ENCODE measurements at regions not wholly inside any gene's neighbourhood (a gene's known extent, or its start where the extent isn't known, plus 50 kb on each side); places are given as distances from the start of the nearest gene placed in this dataset.

GRCh38 chr2:103773884-103774283, 1012.1 kb downstream of the TMEM182 start:
- no peaks in the 10 kb centered on the region for H3K27me3 Mint-ChIP-seq (ENCODE audit: low read depth in 2 of 2)
- H3K9me3 Mint-ChIP-seq, result peaks cover 7 to 18% of the 10 kb centered on the region in 2 donors
- H3K36me3 Mint-ChIP-seq, result no peaks in the 10 kb centered on the region
- no peak for ATAC-seq
- H3K27ac ChIP-seq (ENCODE audit: low read length), result no peak overlapping the region
- no peak overlapping the region for H3K4me3 Mint-ChIP-seq
- no peak for TF ChIP-seq CTCF (IDR thresholded peaks at IDR 0.05)
- no peaks in the 10 kb centered on the region for H3K4me1 ChIP-seq (ENCODE audit: control insufficient read depth, insufficient read depth, low read length)
- no peaks in the 10 kb centered on the region for H3K4me1 Mint-ChIP-seq
- H3K9me3 ChIP-seq (ENCODE audit: control insufficient read depth, insufficient read depth, low read length), result no peaks in the 10 kb centered on the region
- DNase-seq, result no peak
- intact Hi-C loops (cut with micrococcal nuclease), result no loop called here
- H3K27me3 ChIP-seq (ENCODE audit: control insufficient read depth, insufficient read depth, low read length), result no peaks in the 10 kb centered on the region
- no peaks in the 10 kb centered on the region for H3K36me3 ChIP-seq (ENCODE audit: control insufficient read depth, insufficient read depth, low read length)
- no peak overlapping the region for H3K4me3 ChIP-seq (ENCODE audit: low read length)
- no peak overlapping the region for H3K27ac Mint-ChIP-seq
- WGBS (ENCODE audit: insufficient coverage), result 100% methylated on average over 4 of the region's 4 CpGs

GRCh38 chr2:103780088-103780702, 1018.4 kb downstream of the TMEM182 start:
- no peaks in the 10 kb centered on the region for H3K9me3 ChIP-seq (ENCODE audit: control insufficient read depth, insufficient read depth, low read length)
- no peak overlapping the region for H3K4me3 ChIP-seq (ENCODE audit: low read length)
- Mint-ChIP-seq H3K9me3 (peaks cover 6 to 16% of the 10 kb centered on the region in 2 donors), H3K4me3 (no peak overlapping the region), H3K27me3 (ENCODE audit: low read depth in 2 of 2) (no peaks in the 10 kb centered on the region), H3K36me3 (no peaks in the 10 kb centered on the region), H3K27ac (no peak overlapping the region), H3K4me1 (no peaks in the 10 kb centered on the region)
- H3K27ac ChIP-seq (ENCODE audit: low read length), result no peak overlapping the region
- DNase-seq (no peak), ATAC-seq (no peak)
- intact Hi-C loops (cut with micrococcal nuclease), result no loop called here
- no peaks in the 10 kb centered on the region for H3K36me3 ChIP-seq (ENCODE audit: control insufficient read depth, insufficient read depth, low read length)
- H3K27me3 ChIP-seq (ENCODE audit: control insufficient read depth, insufficient read depth, low read length), result no peaks in the 10 kb centered on the region
- no peaks in the 10 kb centered on the region for H3K4me1 ChIP-seq (ENCODE audit: control insufficient read depth, insufficient read depth, low read length)
- 98% methylated on average over 3 of the region's 4 CpGs for WGBS (ENCODE audit: insufficient coverage)
- TF ChIP-seq CTCF (IDR thresholded peaks at IDR 0.05), result no peak

- H3K4me1 Mint-ChIP-seq, result no peaks in the 10 kb centered on the region
- H3K27ac Mint-ChIP-seq, result no peak overlapping the region
- H3K27me3 Mint-ChIP-seq (ENCODE audit: low read depth in 2 of 2), result no peaks in the 10 kb centered on the region
- Histone ChIP-seq H3K36me3 (ENCODE audit: control insufficient read depth, insufficient read depth, low read length) (no peaks in the 10 kb centered on the region), H3K27me3 (ENCODE audit: control insufficient read depth, insufficient read depth, low read length) (no peaks in the 10 kb centered on the region), H3K9me3 (ENCODE audit: control insufficient read depth, insufficient read depth, low read length) (no peaks in the 10 kb centered on the region), H3K4me3 (ENCODE audit: low read length) (no peak overlapping the region), H3K4me1 (ENCODE audit: control insufficient read depth, insufficient read depth, low read length) (no peaks in the 10 kb centered on the region), H3K27ac (ENCODE audit: low read length) (no peak overlapping the region)
- H3K36me3 Mint-ChIP-seq, result no peaks in the 10 kb centered on the region
- TF ChIP-seq CTCF (IDR thresholded peaks at IDR 0.05), result no peak
- H3K4me3 Mint-ChIP-seq, result no peak overlapping the region
- intact Hi-C loops (cut with micrococcal nuclease), result no loop called here
- ATAC-seq (no peak), DNase-seq (no peak)
- 85% methylated on average over 1 of the region's 2 CpGs for WGBS (ENCODE audit: insufficient coverage)
- peaks cover 8 to 13% of the 10 kb centered on the region in 2 donors for H3K9me3 Mint-ChIP-seq
Measured at GRCh38 chr2:103781313-103781712, 1019.5 kb downstream of the TMEM182 start.

GRCh38 chr2:103784261-103784660, 1022.4 kb downstream of the TMEM182 start:
- H3K27me3 ChIP-seq (ENCODE audit: control insufficient read depth, insufficient read depth, low read length), result no peaks in the 10 kb centered on the region
- no peaks in the 10 kb centered on the region for H3K36me3 Mint-ChIP-seq
- intact Hi-C loops (cut with micrococcal nuclease), result no loop called here
- peaks cover 7 to 9% of the 10 kb centered on the region in 2 donors for H3K9me3 Mint-ChIP-seq
- H3K4me3 Mint-ChIP-seq, result no peak overlapping the region
- DNase-seq (no peak), ATAC-seq (no peak)
- H3K27me3 Mint-ChIP-seq (ENCODE audit: low read depth in 2 of 2), result no peaks in the 10 kb centered on the region
- no peak overlapping the region for H3K4me3 ChIP-seq (ENCODE audit: low read length)
- no peaks in the 10 kb centered on the region for H3K4me1 Mint-ChIP-seq
- no peaks in the 10 kb centered on the region for H3K9me3 ChIP-seq (ENCODE audit: control insufficient read depth, insufficient read depth, low read length)
- WGBS (ENCODE audit: insufficient coverage), result 61% methylated on average over 2 of the region's 2 CpGs
- no peaks in the 10 kb centered on the region for H3K4me1 ChIP-seq (ENCODE audit: control insufficient read depth, insufficient read depth, low read length)
- no peak overlapping the region for H3K27ac Mint-ChIP-seq
- H3K27ac ChIP-seq (ENCODE audit: low read length), result no peak overlapping the region
- H3K36me3 ChIP-seq (ENCODE audit: control insufficient read depth, insufficient read depth, low read length), result no peaks in the 10 kb centered on the region
- no peak for TF ChIP-seq CTCF (IDR thresholded peaks at IDR 0.05)

Data from natural killer cell (primary cell).